ENCODE measurements at regions not wholly inside any gene's neighbourhood (a gene's known extent, or its start where the extent isn't known, plus 50 kb on each side); places are given as distances from the start of the nearest gene placed in this dataset.

- TF ChIP-seq, protein P1, sequence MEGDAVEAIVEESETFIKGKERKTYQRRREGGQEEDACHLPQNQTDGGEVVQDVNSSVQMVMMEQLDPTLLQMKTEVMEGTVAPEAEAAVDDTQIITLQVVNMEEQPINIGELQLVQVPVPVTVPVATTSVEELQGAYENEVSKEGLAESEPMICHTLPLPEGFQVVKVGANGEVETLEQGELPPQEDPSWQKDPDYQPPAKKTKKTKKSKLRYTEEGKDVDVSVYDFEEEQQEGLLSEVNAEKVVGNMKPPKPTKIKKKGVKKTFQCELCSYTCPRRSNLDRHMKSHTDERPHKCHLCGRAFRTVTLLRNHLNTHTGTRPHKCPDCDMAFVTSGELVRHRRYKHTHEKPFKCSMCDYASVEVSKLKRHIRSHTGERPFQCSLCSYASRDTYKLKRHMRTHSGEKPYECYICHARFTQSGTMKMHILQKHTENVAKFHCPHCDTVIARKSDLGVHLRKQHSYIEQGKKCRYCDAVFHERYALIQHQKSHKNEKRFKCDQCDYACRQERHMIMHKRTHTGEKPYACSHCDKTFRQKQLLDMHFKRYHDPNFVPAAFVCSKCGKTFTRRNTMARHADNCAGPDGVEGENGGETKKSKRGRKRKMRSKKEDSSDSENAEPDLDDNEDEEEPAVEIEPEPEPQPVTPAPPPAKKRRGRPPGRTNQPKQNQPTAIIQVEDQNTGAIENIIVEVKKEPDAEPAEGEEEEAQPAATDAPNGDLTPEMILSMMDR (IDR thresholded peaks at IDR 0.05): no peak
- no peak for TF ChIP-seq POLR2AphosphoS5 (IDR thresholded peaks at IDR 0.05)
- no peak for TF ChIP-seq POLR2A (IDR thresholded peaks at IDR 0.05)
Observed at GRCh38 chr4:141524841-141525240, 111.5 kb upstream of the IL15 start.
